GM12875 (cell line): ENCODE measurements at regions not wholly inside any gene's neighbourhood (a gene's known extent, or its start where the extent isn't known, plus 50 kb on each side); places are given as distances from the start of the nearest gene placed in this dataset.
"Not testable (repeated sequence)": the region's sequence is repeated elsewhere in the genome, so short reads cannot be mapped to it uniquely, and the experiment has no call there.

Experiments used
- H3K4me3 ChIP-seq: one replicate; pipeline ENCODE4 v1.5.1; 2011; ENCODE audit warnings: low read depth, low read length, control low read depth
- CTCF ChIP-seq: IDR thresholded peaks from 2 replicates; pipeline ENCODE4 v1.5.1; 2011; ENCODE audit warnings: low read depth, mild to moderate bottlenecking, control low read depth, inconsistent platforms, low read length, moderate library complexity, borderline replicate concordance; ENCODE audit not compliant: insufficient read depth

GRCh38 chr4:3874525-3875110, 108.4 kb downstream of the ADRA2C start:
- TF ChIP-seq CTCF: no peak
- H3K4me3 ChIP-seq: no peak overlapping the region

- no peak overlapping the region for H3K4me3 ChIP-seq
- no peak for TF ChIP-seq CTCF
These were observed 109.3 kb downstream of the ADRA2C start for GRCh38 chr4:3875466-3875865.

- H3K4me3 ChIP-seq: not testable (repeated sequence)
These were observed 110.1 kb downstream of the ADRA2C start for GRCh38 chr4:3876057-3876845.

GRCh38 chr4:3877236-3877635, 111.1 kb downstream of the ADRA2C start:
- no peak overlapping the region for H3K4me3 ChIP-seq
- TF ChIP-seq CTCF: no peak

- no peak for TF ChIP-seq CTCF
- no peak overlapping the region for H3K4me3 ChIP-seq
These were observed 111.7 kb downstream of the ADRA2C start for GRCh38 chr4:3877868-3878267.

- H3K4me3 ChIP-seq: no peak overlapping the region
- TF ChIP-seq CTCF: no peak
These were observed 112.5 kb downstream of the ADRA2C start for GRCh38 chr4:3878678-3879077.

- H3K4me3 ChIP-seq: no peak overlapping the region
- no peak for TF ChIP-seq CTCF
These were observed 113.8 kb downstream of the ADRA2C start for GRCh38 chr4:3879681-3880614.
